22Rv1 (cell line): ENCODE measurements at regions not wholly inside any gene's neighbourhood (a gene's known extent, or its start where the extent isn't known, plus 50 kb on each side); places are given as distances from the start of the nearest gene placed in this dataset.

Experiments used
- H3K27ac ChIP-seq: fragments of 450-650 bp; 2 replicates; pipeline ENCODE4 v1.5.1; 2017
- ZFX ChIP-seq: fragments of 450-650 bp; IDR thresholded peaks from 2 replicates; pipeline ENCODE4 v1.6.1; 2017; ENCODE audit warnings: antibody characterized with exemption, borderline replicate concordance
- TF ChIP-seq, protein P1 (sequence below): fragments of 450-650 bp; IDR thresholded peaks from 2 replicates; pipeline ENCODE4 v1.5.1; 2017; ENCODE audit warnings: mild to moderate bottlenecking

DNA sequence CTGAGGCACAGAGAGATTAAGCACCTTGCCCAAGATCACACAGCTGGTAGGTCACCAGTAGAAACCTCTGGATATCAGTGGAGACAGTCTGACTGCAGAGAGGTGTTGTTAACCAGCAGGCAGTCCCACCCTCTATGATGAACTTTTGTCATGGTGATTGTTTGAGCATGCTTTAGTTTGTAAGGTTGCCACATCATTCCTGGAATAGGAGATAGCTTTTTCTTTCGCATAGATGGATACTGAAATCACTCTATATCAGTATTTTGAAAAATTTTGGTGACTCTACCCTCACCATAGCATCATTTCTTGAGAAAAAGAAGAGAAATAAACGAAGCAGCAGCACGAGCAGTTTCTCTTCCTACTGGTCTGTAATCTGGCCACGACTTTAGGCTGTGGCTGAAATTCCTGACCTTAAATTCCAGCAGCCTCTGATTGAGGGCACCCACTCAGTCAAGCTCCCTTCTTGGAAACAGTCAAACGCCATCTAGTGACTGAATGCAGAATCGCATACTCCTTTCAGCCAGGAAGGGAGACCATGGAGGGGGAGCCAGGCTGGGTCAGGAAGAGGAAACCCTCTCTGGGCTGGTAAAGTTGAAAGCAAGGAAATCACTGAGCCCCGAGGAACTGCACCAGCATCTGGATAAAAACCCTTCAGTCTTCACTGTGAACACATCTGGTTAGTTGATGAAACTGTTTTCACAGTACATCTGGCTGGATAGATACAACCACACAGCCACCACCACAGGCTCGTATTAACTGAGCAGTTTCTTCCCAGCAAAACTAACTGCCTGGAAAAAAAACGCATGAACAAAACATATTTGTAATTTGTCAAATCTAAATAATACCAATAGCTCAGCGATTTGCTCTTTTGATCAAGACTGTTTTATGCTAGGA is 108.5 kb upstream of the XYLT1 start:
- H3K27ac ChIP-seq = no peak overlapping the region
- TF ChIP-seq ZFX = no peak
- TF ChIP-seq, protein P1, sequence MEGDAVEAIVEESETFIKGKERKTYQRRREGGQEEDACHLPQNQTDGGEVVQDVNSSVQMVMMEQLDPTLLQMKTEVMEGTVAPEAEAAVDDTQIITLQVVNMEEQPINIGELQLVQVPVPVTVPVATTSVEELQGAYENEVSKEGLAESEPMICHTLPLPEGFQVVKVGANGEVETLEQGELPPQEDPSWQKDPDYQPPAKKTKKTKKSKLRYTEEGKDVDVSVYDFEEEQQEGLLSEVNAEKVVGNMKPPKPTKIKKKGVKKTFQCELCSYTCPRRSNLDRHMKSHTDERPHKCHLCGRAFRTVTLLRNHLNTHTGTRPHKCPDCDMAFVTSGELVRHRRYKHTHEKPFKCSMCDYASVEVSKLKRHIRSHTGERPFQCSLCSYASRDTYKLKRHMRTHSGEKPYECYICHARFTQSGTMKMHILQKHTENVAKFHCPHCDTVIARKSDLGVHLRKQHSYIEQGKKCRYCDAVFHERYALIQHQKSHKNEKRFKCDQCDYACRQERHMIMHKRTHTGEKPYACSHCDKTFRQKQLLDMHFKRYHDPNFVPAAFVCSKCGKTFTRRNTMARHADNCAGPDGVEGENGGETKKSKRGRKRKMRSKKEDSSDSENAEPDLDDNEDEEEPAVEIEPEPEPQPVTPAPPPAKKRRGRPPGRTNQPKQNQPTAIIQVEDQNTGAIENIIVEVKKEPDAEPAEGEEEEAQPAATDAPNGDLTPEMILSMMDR = peak; percentile 81

DNA sequence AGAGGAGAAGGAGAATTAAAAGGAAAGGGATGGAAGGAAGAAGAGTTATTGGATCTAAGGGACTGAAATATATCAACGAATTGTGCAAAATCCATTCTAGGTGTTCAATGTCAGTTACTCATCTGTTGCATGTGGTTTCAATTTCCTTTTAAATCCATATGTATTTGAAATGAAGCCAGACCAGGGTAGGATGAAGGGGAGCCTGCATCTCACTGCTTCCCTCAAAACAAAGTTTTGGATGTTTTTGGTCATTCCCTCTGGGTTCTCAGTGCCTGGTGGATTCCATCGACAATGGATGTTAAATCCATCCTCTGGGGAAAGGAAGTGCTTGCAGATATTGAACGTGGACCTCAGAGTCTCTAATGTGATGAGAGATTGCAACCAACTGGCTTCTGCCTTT is 103.5 kb upstream of the XYLT1 start:
- no peak for TF ChIP-seq ZFX
- TF ChIP-seq, protein P1 = no peak

DNA sequence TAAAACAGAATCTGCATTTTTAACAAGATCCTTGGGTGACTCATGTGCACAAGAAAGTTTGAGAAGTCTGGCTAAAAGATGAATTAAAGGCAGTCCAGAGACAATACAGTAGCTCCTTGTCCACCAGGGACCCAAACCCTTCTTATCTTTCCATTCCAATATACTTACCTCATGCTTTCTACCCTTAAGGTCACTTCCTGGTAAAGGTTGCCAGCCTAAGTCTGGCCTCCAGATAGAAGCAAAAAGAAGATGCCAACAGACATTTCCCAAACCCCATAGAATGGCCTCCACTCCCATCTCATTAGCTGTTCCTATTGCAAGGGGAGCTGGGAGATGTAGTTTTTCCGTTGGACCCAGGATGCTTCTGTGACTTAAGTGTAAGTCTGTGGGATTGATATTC is 101.4 kb upstream of the XYLT1 start:
- H3K27ac ChIP-seq = no peak overlapping the region
- TF ChIP-seq, protein P1 = no peak
- no peak for TF ChIP-seq ZFX

More for the DNA sequence above, 103.5 kb upstream of the XYLT1 start:
- H3K27ac ChIP-seq = no peak overlapping the region

GRCh38 chr16:17571499-17572093 is 100.8 kb upstream of the XYLT1 start:
- no peak for TF ChIP-seq ZFX
- TF ChIP-seq, protein P1 = no peak
- no peak overlapping the region for H3K27ac ChIP-seq

GRCh38 chr16:17568239-17568638 is 97.5 kb upstream of the XYLT1 start:
- no peak for TF ChIP-seq ZFX
- H3K27ac ChIP-seq = no peak overlapping the region

GRCh38 chr16:17567455-17567854 is 96.7 kb upstream of the XYLT1 start:
- TF ChIP-seq, protein P1 = no peak
- TF ChIP-seq ZFX = no peak
- H3K27ac ChIP-seq = no peak overlapping the region

DNA sequence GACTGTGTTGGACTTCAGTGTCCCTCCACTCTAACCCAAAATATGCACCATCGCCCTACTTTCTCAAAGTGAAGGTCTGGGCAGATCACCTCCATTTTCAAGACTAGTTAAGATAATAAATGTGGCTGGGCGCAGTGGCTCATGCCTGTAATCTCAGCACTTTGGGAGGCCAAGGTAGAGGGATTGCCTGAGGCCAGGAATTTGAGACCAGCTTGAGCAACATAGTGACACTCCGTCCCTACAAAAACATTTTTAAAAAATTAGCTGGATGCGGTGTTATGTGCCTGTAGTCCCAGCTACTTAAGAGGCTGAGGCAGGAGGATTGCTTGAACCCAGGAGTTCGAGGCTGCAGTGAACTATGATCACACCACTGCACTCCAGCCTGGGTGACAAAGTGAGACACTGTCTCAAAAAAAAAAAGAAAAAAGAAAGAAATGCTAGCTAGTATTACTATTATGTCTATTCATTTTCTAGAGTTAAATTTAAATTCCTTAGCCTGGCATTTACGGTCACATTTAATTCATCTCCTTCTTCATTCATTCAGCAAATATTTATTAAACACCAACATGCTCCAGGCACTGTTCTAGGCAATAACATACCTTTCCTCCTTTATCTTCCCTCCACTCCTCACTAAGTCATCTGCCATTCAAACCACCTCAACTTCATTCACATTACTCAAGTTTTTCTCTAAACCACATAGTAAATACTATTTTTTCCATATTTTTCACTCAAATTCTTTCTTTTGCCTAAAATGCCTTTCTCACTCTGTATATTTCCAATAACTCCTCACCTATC is 96.1 kb upstream of the XYLT1 start:
- TF ChIP-seq ZFX = no peak
- TF ChIP-seq, protein P1 = no peak
- no peak overlapping the region for H3K27ac ChIP-seq
